A673 (cell line): ENCODE measurements at regions not wholly inside any gene's neighbourhood (a gene's known extent, or its start where the extent isn't known, plus 50 kb on each side); places are given as distances from the start of the nearest gene placed in this dataset.

Experiments used
- CTCF ChIP-seq: fragments of 300-800, 200-600 bp; sonication (generic); conservative IDR thresholded peaks from 2 replicates; pipeline ENCODE4 v1.5.1; 2017; ENCODE audit warnings: low read depth, mild to moderate bottlenecking, antibody characterized with exemption, low read length, moderate library complexity, mixed read lengths
- EZH2 ChIP-seq: fragments of 200-600 bp; sonication (generic); IDR thresholded peaks from 2 replicates; pipeline ENCODE4 v1.6.1; 2017; ENCODE audit warnings: borderline replicate concordance, low read depth, mild to moderate bottlenecking, mixed read lengths, antibody characterized with exemption, low read length; ENCODE audit not compliant: poor library complexity, severe bottlenecking

GRCh38 chr6:163735076-163735475 is 320.6 kb downstream of the QKI start:
- TF ChIP-seq EZH2 (no peak), CTCF (no peak)
